H1 (cell line): ENCODE measurements at regions not wholly inside any gene's neighbourhood (a gene's known extent, or its start where the extent isn't known, plus 50 kb on each side); places are given as distances from the start of the nearest gene placed in this dataset.

Experiments
- CHD7 ChIP-seq: fragments of 300-600 bp; sonication (generic); IDR thresholded peaks from 2 replicates; pipeline ENCODE4 v1.7.1; 2012; ENCODE audit warnings: low read length, moderate library complexity, mild to moderate bottlenecking, inconsistent platforms; ENCODE audit not compliant: insufficient replicate concordance
- EZH2 ChIP-seq: fragments of 200-600 bp; sonication (generic); IDR thresholded peaks from 2 replicates; pipeline ENCODE4 v1.7.1; 2012; ENCODE audit warnings: low read depth, mild to moderate bottlenecking, moderate library complexity, low read length, inconsistent platforms; ENCODE audit not compliant: severe bottlenecking
- HDAC6 ChIP-seq: IDR thresholded peaks from one replicate; pipeline ENCODE4 v1.7.1; 2012; ENCODE audit warnings: low read depth, mild to moderate bottlenecking, inconsistent platforms, low read length, moderate library complexity
- KDM5A ChIP-seq: fragments of 200-600 bp; IDR thresholded peaks from 2 replicates; pipeline ENCODE4 v1.7.1; 2012; ENCODE audit warnings: mild to moderate bottlenecking, low read length, inconsistent platforms, mixed read lengths
- SRF ChIP-seq: IDR thresholded peaks from 2 replicates; pipeline ENCODE4 v1.6.1; 2011; ENCODE audit warnings: mild to moderate bottlenecking, low read depth, low read length, moderate library complexity
- ZNF274 ChIP-seq: IDR thresholded peaks from 2 replicates; pipeline ENCODE4 v1.7.0; 2012; ENCODE audit warnings: low read length, borderline replicate concordance; ENCODE audit errors: extremely low read depth

- TF ChIP-seq CHD7 (no peak), EZH2 (no peak), ZNF274 (no peak), KDM5A (no peak), HDAC6 (no peak), SRF (no peak)
Observed at GRCh38 chr6:5943591-5943990, 63.1 kb downstream of the NRN1 start (continued).
